ENCODE measurements at regions not wholly inside any gene's neighbourhood (a gene's known extent, or its start where the extent isn't known, plus 50 kb on each side); places are given as distances from the start of the nearest gene placed in this dataset.

- no peak for TF ChIP-seq EP300 (IDR thresholded peaks at IDR 0.05)
- TF ChIP-seq POLR2A (IDR thresholded peaks at IDR 0.05; ENCODE audit: low read depth): no peak
Measured at GRCh38 chr9:102941868-102942267, 53.3 kb upstream of the CYLC2 start.

Data from esophagus muscularis mucosa (tissue), 2 donors.